Loucy (cell line): ENCODE measurements at regions not wholly inside any gene's neighbourhood (a gene's known extent, or its start where the extent isn't known, plus 50 kb on each side); places are given as distances from the start of the nearest gene placed in this dataset.

Source experiments
- H2AFZ ChIP-seq: fragments of 200-600 bp; sonication (generic); 2 replicates; pipeline ENCODE4 v1.6.0; 2016; ENCODE audit warnings: antibody characterized with exemption, mild to moderate bottlenecking, low read length, moderate library complexity
- H3F3A ChIP-seq: fragments of 200-600 bp; 2 replicates; pipeline ENCODE4 v1.6.0; 2016; ENCODE audit warnings: antibody characterized with exemption, low read depth, mild to moderate bottlenecking
- H3K27me3 ChIP-seq: fragments of 200-600 bp; sonication (generic); 2 replicates; pipeline ENCODE4 v1.6.1; 2014; ENCODE audit warnings: low read length, mild to moderate bottlenecking; ENCODE audit not compliant: insufficient read depth, poor library complexity, severe bottlenecking
- H3K36me3 ChIP-seq: fragments of 200-600 bp; sonication (generic); 2 replicates; pipeline ENCODE4 v1.6.1; 2016; ENCODE audit warnings: low read length; ENCODE audit not compliant: insufficient read depth
- H3K4me1 ChIP-seq: fragments of 200-600 bp; sonication (generic); 2 replicates; pipeline ENCODE4 v1.5.1; 2014; ENCODE audit warnings: low read length, mild to moderate bottlenecking; ENCODE audit not compliant: insufficient read depth, poor library complexity, severe bottlenecking
- H3K4me2 ChIP-seq: fragments of 200-600 bp; sonication (generic); 2 replicates; pipeline ENCODE4 v1.6.0; 2014; ENCODE audit warnings: antibody characterized with exemption, low read length, low read depth, mild to moderate bottlenecking; ENCODE audit not compliant: poor library complexity, severe bottlenecking
- H3K4me3 ChIP-seq: fragments of 200-600 bp; sonication (generic); 2 replicates; pipeline ENCODE4 v1.5.1; 2014; ENCODE audit warnings: low read length, mild to moderate bottlenecking, mixed read lengths; ENCODE audit not compliant: poor library complexity, severe bottlenecking
- H3K79me2 ChIP-seq: fragments of 200-600 bp; sonication (generic); 2 replicates; pipeline ENCODE4 v1.6.1; 2014; ENCODE audit warnings: low read length; ENCODE audit not compliant: insufficient read depth
- H3K9ac ChIP-seq: fragments of 200-600 bp; sonication (generic); 2 replicates; pipeline ENCODE4 v1.6.0; 2014; ENCODE audit warnings: mild to moderate bottlenecking, low read depth, low read length, moderate library complexity; ENCODE audit not compliant: poor library complexity, severe bottlenecking
- H3K9me2 ChIP-seq: fragments of 200-600 bp; sonication (generic); replicated peaks from 2 replicates; pipeline ENCODE4 v1.6.1; 2016; ENCODE audit warnings: low read depth, low read length, mixed read lengths
- H3K9me3 ChIP-seq: fragments of 200-600 bp; sonication (generic); 2 replicates; pipeline ENCODE4 v1.6.1; 2014; ENCODE audit warnings: mild to moderate bottlenecking, antibody characterized with exemption, low read length, low read depth; ENCODE audit not compliant: insufficient read depth
- H4K20me1 ChIP-seq: fragments of 200-600 bp; sonication (generic); 2 replicates; pipeline ENCODE4 v1.6.0; 2014; ENCODE audit warnings: antibody characterized with exemption, low read length, mild to moderate bottlenecking; ENCODE audit not compliant: insufficient read depth, poor library complexity, severe bottlenecking
- CTCF ChIP-seq: fragments of 200-600 bp; sonication (generic); conservative IDR thresholded peaks from 2 replicates; pipeline ENCODE4 v1.5.1; 2014; ENCODE audit warnings: mild to moderate bottlenecking, antibody characterized with exemption, low read length
- EZH2phosphoT487 ChIP-seq: fragments of 200-600 bp; IDR thresholded peaks from 2 replicates; pipeline ENCODE4 v1.6.1; 2018; ENCODE audit warnings: antibody characterized with exemption, mild to moderate bottlenecking, moderate library complexity, borderline replicate concordance

DNA sequence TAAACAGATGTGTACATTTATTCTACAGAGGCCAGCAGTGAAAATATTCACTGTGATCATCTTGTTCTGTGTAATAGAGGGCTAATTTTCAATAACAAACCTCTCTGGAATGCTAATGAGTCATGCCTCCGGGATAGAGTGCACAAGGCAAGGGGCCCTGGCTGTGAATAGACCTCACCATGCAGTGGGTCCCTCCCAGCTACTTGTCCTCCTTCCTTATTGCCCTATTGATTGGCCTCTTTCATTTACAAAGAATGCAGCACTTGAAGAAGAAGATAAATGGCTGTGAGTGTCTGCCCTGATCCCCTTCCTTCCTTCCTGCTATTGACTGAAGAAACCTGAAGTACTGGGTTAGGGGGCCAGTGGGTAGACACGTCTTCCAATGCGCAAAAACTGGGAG, 436.3 kb downstream of the WDR72 start:
- H3K4me1 ChIP-seq: no peaks in the 10 kb centered on the region
- no peaks in the 10 kb centered on the region for H3F3A ChIP-seq
- no peaks in the 10 kb centered on the region for H3K9me3 ChIP-seq
- no peak overlapping the region for H3K4me2 ChIP-seq
- no peak overlapping the region for H3K9ac ChIP-seq
- H3K9me2 ChIP-seq: no peaks in the 10 kb centered on the region
- H4K20me1 ChIP-seq: no peaks in the 10 kb centered on the region
- H3K36me3 ChIP-seq: no peaks in the 10 kb centered on the region
- H2AFZ ChIP-seq: no peak overlapping the region
- no peak overlapping the region for H3K4me3 ChIP-seq
- TF ChIP-seq EZH2phosphoT487 (no peak), CTCF (no peak)
- no peaks in the 10 kb centered on the region for H3K79me2 ChIP-seq
- no peaks in the 10 kb centered on the region for H3K27me3 ChIP-seq

- Histone ChIP-seq H3F3A (no peaks in the 10 kb centered on the region), H2AFZ (no peak overlapping the region), H3K36me3 (no peaks in the 10 kb centered on the region), H3K9ac (no peak overlapping the region), H3K9me2 (no peaks in the 10 kb centered on the region), H3K4me2 (no peak overlapping the region), H3K79me2 (no peaks in the 10 kb centered on the region), H4K20me1 (no peaks in the 10 kb centered on the region), H3K27me3 (no peaks in the 10 kb centered on the region), H3K4me1 (no peaks in the 10 kb centered on the region), H3K4me3 (no peak overlapping the region), H3K9me3 (no peaks in the 10 kb centered on the region)
- no peak for TF ChIP-seq EZH2phosphoT487
Observed at GRCh38 chr15:53320816-53321215, 438.6 kb downstream of the WDR72 start.

DNA sequence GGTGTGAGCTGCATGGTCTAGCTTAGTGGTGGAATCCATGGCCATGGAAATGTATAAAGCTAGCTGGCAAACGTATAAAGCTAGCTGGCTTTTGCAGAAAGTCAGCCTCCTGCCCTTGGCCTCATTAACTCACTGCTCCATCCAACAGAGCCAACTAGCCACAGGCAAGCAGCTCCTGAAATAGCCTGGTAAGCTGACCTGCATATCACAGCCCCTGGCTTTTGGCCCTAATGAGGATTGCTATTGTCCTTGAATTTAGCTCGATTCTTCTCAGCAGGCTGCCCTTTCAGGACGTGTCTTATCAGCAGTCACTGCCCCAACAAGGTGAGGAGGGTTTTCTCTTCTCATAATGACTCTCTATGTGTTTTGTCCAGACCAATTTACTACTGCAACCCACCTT, 446.8 kb downstream of the WDR72 start:
- Histone ChIP-seq H3F3A (no peaks in the 10 kb centered on the region), H3K9me3 (no peaks in the 10 kb centered on the region), H3K4me3 (no peak overlapping the region), H3K79me2 (no peaks in the 10 kb centered on the region), H3K9me2 (no peaks in the 10 kb centered on the region), H2AFZ (no peak overlapping the region), H4K20me1 (no peaks in the 10 kb centered on the region), H3K27me3 (no peaks in the 10 kb centered on the region), H3K36me3 (no peaks in the 10 kb centered on the region), H3K9ac (no peak overlapping the region), H3K4me1 (no peaks in the 10 kb centered on the region), H3K4me2 (no peak overlapping the region)
- TF ChIP-seq CTCF (no peak), EZH2phosphoT487 (no peak)

DNA sequence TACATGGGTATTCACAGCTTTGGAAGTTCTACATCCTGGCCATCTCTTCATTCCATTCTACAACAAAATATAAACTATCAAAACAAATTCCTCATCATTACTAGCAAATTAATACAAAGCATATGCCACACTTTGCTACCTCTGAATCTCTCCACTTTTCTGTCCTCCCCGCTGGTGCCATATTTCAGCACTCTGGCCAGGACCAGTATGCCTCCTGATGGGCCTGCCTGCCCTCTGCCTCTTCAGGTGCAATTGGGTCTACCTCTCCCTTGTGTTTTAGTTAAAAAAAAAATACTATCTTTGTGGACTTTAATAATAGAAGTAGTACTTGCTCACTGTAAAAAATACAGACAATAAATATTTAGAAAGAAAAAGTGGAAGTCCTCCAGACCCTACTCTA, 448.8 kb downstream of the WDR72 start:
- Histone ChIP-seq H3F3A (no peaks in the 10 kb centered on the region), H3K36me3 (no peaks in the 10 kb centered on the region), H3K79me2 (no peaks in the 10 kb centered on the region), H3K4me2 (no peak overlapping the region), H3K9me3 (no peaks in the 10 kb centered on the region), H3K27me3 (no peaks in the 10 kb centered on the region), H2AFZ (no peak overlapping the region), H3K9ac (no peak overlapping the region), H3K4me3 (no peak overlapping the region), H4K20me1 (no peaks in the 10 kb centered on the region), H3K9me2 (no peaks in the 10 kb centered on the region), H3K4me1 (no peaks in the 10 kb centered on the region)
- TF ChIP-seq EZH2phosphoT487 (no peak), CTCF (no peak)
